ENCODE measurements at regions not wholly inside any gene's neighbourhood (a gene's known extent, or its start where the extent isn't known, plus 50 kb on each side); places are given as distances from the start of the nearest gene placed in this dataset.

DNA sequence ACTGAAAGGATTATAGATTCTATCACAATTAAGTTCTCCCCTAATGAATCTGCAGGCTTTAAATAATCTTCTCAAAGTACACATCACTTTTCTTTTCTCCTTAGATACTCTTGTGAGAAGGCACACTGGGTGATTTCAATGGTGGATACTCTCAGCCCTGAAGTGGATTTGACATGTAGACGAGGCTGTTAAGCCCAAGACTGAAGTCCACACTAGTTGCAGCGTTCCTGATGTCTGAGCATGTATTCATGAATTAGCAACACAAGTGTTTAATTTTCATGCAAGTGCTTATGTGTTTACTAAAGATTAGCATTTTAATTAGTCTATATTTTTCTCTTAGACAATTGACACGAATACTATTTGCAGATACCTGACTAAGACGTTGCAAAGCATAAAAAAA lies 218.9 kb downstream of the TMEM161B start:
- TF ChIP-seq CTCF (IDR thresholded peaks at IDR 0.05) (no peak), SIN3A (IDR thresholded peaks at IDR 0.05; ENCODE audit: borderline replicate concordance, insufficient read depth, low read depth, low read length) (no peak), TCF7L2 (IDR thresholded peaks at IDR 0.05; ENCODE audit: low read depth, low read length) (no peak), POLR2AphosphoS5 (IDR thresholded peaks at IDR 0.05; ENCODE audit: low read depth, low read length) (no peak)
- TF ChIP-seq, protein P1, sequence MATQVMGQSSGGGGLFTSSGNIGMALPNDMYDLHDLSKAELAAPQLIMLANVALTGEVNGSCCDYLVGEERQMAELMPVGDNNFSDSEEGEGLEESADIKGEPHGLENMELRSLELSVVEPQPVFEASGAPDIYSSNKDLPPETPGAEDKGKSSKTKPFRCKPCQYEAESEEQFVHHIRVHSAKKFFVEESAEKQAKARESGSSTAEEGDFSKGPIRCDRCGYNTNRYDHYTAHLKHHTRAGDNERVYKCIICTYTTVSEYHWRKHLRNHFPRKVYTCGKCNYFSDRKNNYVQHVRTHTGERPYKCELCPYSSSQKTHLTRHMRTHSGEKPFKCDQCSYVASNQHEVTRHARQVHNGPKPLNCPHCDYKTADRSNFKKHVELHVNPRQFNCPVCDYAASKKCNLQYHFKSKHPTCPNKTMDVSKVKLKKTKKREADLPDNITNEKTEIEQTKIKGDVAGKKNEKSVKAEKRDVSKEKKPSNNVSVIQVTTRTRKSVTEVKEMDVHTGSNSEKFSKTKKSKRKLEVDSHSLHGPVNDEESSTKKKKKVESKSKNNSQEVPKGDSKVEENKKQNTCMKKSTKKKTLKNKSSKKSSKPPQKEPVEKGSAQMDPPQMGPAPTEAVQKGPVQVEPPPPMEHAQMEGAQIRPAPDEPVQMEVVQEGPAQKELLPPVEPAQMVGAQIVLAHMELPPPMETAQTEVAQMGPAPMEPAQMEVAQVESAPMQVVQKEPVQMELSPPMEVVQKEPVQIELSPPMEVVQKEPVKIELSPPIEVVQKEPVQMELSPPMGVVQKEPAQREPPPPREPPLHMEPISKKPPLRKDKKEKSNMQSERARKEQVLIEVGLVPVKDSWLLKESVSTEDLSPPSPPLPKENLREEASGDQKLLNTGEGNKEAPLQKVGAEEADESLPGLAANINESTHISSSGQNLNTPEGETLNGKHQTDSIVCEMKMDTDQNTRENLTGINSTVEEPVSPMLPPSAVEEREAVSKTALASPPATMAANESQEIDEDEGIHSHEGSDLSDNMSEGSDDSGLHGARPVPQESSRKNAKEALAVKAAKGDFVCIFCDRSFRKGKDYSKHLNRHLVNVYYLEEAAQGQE (IDR thresholded peaks at IDR 0.05; ENCODE audit: insufficient read depth in 1 of 2, low read depth in 2 of 2, low read length in 1 of 2): no peak
- Histone ChIP-seq H3K4me1 (ENCODE audit: control insufficient read depth, insufficient read depth, low read length) (no peaks in the 10 kb centered on the region), H3K36me3 (ENCODE audit: control insufficient read depth, insufficient read depth, low read length) (no peaks in the 10 kb centered on the region), H3K27me3 (ENCODE audit: control insufficient read depth, insufficient read depth, low read length) (no peaks in the 10 kb centered on the region), H3K9me3 (ENCODE audit: control insufficient read depth, insufficient read depth, low read depth, low read length) (no peaks in the 10 kb centered on the region), H3K4me3 (ENCODE audit: low read depth in 2 of 2, low read length in 2 of 2) (no peak overlapping the region), H3K27ac (ENCODE audit: low read length) (no peak overlapping the region)
- DNase-seq (ENCODE audit: low read depth, low spot score) (no peak), ATAC-seq (no peak)
- POLR2A ChIA-PET: interaction anchor here (0.7 kb wide), 1 partner anchor 975 kb away, joined by 4 read pairs; no protein-coding TSS in a partner anchor
- CTCF ChIA-PET: no interaction called here
- BruUV-seq (replicated peaks): no TSS peak
- in situ Hi-C loops (cut with HindIII; ENCODE audit: low pct_unique_long_range_greater_than_20kb, low sequenced_read_pairs): no loop called here
- intact Hi-C loops (cut with micrococcal nuclease; ENCODE audit: unreplicated experiment): no loop called here

GRCh38 chr5:88049156-88049555 lies 219.5 kb downstream of the TMEM161B start:
- TF ChIP-seq TCF7L2 (IDR thresholded peaks at IDR 0.05; ENCODE audit: low read depth, low read length): no peak
- TF ChIP-seq CTCF (IDR thresholded peaks at IDR 0.05): no peak
- TF ChIP-seq, protein P1 (IDR thresholded peaks at IDR 0.05; ENCODE audit: insufficient read depth in 1 of 2, low read depth in 2 of 2, low read length in 1 of 2): no peak
- no peak for TF ChIP-seq POLR2AphosphoS5 (IDR thresholded peaks at IDR 0.05; ENCODE audit: low read depth, low read length)
- TF ChIP-seq SIN3A (IDR thresholded peaks at IDR 0.05; ENCODE audit: borderline replicate concordance, insufficient read depth, low read depth, low read length): no peak
- intact Hi-C loops (cut with micrococcal nuclease; ENCODE audit: unreplicated experiment) (no loop called here), in situ Hi-C loops (cut with HindIII; ENCODE audit: low pct_unique_long_range_greater_than_20kb, low sequenced_read_pairs) (no loop called here)
- H3K27ac ChIP-seq (ENCODE audit: low read length): no peak overlapping the region
- no peaks in the 10 kb centered on the region for H3K4me1 ChIP-seq (ENCODE audit: control insufficient read depth, insufficient read depth, low read length)
- DNase-seq (ENCODE audit: low read depth, low spot score) (no peak), ATAC-seq (no peak)
- H3K9me3 ChIP-seq (ENCODE audit: control insufficient read depth, insufficient read depth, low read depth, low read length): no peaks in the 10 kb centered on the region
- no peaks in the 10 kb centered on the region for H3K36me3 ChIP-seq (ENCODE audit: control insufficient read depth, insufficient read depth, low read length)
- no peaks in the 10 kb centered on the region for H3K27me3 ChIP-seq (ENCODE audit: control insufficient read depth, insufficient read depth, low read length)
- BruUV-seq (replicated peaks): no TSS peak
- POLR2A ChIA-PET: no interaction called here
- H3K4me3 ChIP-seq (ENCODE audit: low read depth in 2 of 2, low read length in 2 of 2): no peak overlapping the region
- CTCF ChIA-PET: no interaction called here

Measured in Panc1 (cell line).